GM19328 (cell line): ENCODE measurements at regions not wholly inside any gene's neighbourhood (a gene's known extent, or its start where the extent isn't known, plus 50 kb on each side); places are given as distances from the start of the nearest gene placed in this dataset.

Experiments used
- ATAC-seq: cut with Tn5 transposase; IDR thresholded peaks from one replicate; pipeline ENCODE4 v1.9.1; 2021; ENCODE audit warnings: mild to moderate bottlenecking, moderate library complexity; ENCODE audit not compliant: unreplicated experiment

GRCh38 chr14:38526826-38527501 is 271.1 kb upstream of the CLEC14A start:
- ATAC-seq = no peak

- no peak for ATAC-seq
Measured at GRCh38 chr14:38524636-38525509, 269.0 kb upstream of the CLEC14A start.

- no peak for ATAC-seq
Measured at GRCh38 chr14:38522724-38523123, 266.8 kb upstream of the CLEC14A start.

- ATAC-seq = no peak
Measured at GRCh38 chr14:38521591-38521990, 265.7 kb upstream of the CLEC14A start.

- ATAC-seq = no peak
Measured at GRCh38 chr14:38517426-38517825, 261.5 kb upstream of the CLEC14A start.

GRCh38 chr14:38512236-38512635 is 256.3 kb upstream of the CLEC14A start:
- ATAC-seq = no peak

- ATAC-seq = no peak
Measured at GRCh38 chr14:38507299-38507698, 251.4 kb upstream of the CLEC14A start.

GRCh38 chr14:38505973-38506249 is 250.0 kb upstream of the CLEC14A start:
- ATAC-seq = no peak

- ATAC-seq = no peak
Measured at GRCh38 chr14:38505221-38505972, 249.5 kb upstream of the CLEC14A start.

GRCh38 chr14:38504175-38504574 is 248.3 kb upstream of the CLEC14A start:
- no peak for ATAC-seq

- ATAC-seq = no peak
Measured at GRCh38 chr14:38502239-38502638, 246.3 kb upstream of the CLEC14A start.

GRCh38 chr14:38500125-38500524 is 244.2 kb upstream of the CLEC14A start:
- no peak for ATAC-seq

- ATAC-seq = no peak
Measured at GRCh38 chr14:38496092-38496491, 240.2 kb upstream of the CLEC14A start.

- no peak for ATAC-seq
Measured at GRCh38 chr14:38490273-38490672, 234.4 kb upstream of the CLEC14A start.

GRCh38 chr14:38485026-38485425 is 229.1 kb upstream of the CLEC14A start:
- ATAC-seq = no peak

GRCh38 chr14:38481952-38482678 is 226.2 kb upstream of the CLEC14A start:
- no peak for ATAC-seq

GRCh38 chr14:38469156-38469555 is 213.3 kb upstream of the CLEC14A start:
- no peak for ATAC-seq

- ATAC-seq = no peak
Measured at GRCh38 chr14:38442208-38442607, 186.3 kb upstream of the CLEC14A start.

- ATAC-seq = no peak
Measured at GRCh38 chr14:38432186-38432585, 176.3 kb upstream of the CLEC14A start.

GRCh38 chr14:38431156-38431555 is 175.3 kb upstream of the CLEC14A start:
- ATAC-seq = no peak

- no peak for ATAC-seq
Measured at GRCh38 chr14:38430522-38430921, 174.6 kb upstream of the CLEC14A start.
